Liver (tissue), 7 donors: ENCODE measurements at regions not wholly inside any gene's neighbourhood (a gene's known extent, or its start where the extent isn't known, plus 50 kb on each side); places are given as distances from the start of the nearest gene placed in this dataset.

Experiments used
- DNase-seq: peaks from one replicate; pipeline ENCODE4 v3.0.0-alpha.2; 2017; ENCODE audit warnings: low spot score
- H3K27ac ChIP-seq, 2 donors: one replicate each; pipeline ENCODE4 v1.7.0; 2013; ENCODE audit warnings: inconsistent platforms in 2 of 2, low read length in 2 of 2, control low read depth in 1 of 2, low read depth in 1 of 2, mild to moderate bottlenecking in 1 of 2
- H3K27me3 ChIP-seq, 4 donors: one replicate each; pipeline versions ENCODE4 v1.6.1 to v1.7.0; 2013; ENCODE audit warnings: low read length in 3 of 4, inconsistent platforms in 1 of 4, mild to moderate bottlenecking in 1 of 4, moderate library complexity in 1 of 4; ENCODE audit not compliant: control insufficient read depth in 4 of 4, insufficient read depth in 4 of 4
- H3K36me3 ChIP-seq, 4 donors: one replicate each; pipeline versions ENCODE4 v1.6.1 to v1.7.0; 2013; ENCODE audit warnings: low read length in 3 of 4, mild to moderate bottlenecking in 3 of 4, low read depth in 1 of 4, moderate library complexity in 1 of 4; ENCODE audit not compliant: control insufficient read depth in 4 of 4, insufficient read depth in 3 of 4
- H3K4me1 ChIP-seq, 4 donors: one replicate each; pipeline versions ENCODE4 v1.6.1 to v1.7.0; 2013; ENCODE audit warnings: low read length in 3 of 4, mild to moderate bottlenecking in 3 of 4, moderate library complexity in 1 of 4; ENCODE audit not compliant: control insufficient read depth in 4 of 4, insufficient read depth in 4 of 4
- H3K4me3 ChIP-seq, 3 donors: one replicate each; pipeline versions ENCODE4 v1.6.1 to v1.7.0; 2013; ENCODE audit warnings: low read length in 3 of 3, control low read depth in 1 of 3, low read depth in 1 of 3, mild to moderate bottlenecking in 1 of 3
- H3K9ac ChIP-seq, 2 donors: one replicate each; pipeline ENCODE4 v1.7.0; 2013; ENCODE audit warnings: low read length in 2 of 2, mild to moderate bottlenecking in 2 of 2, moderate library complexity in 2 of 2, control low read depth in 1 of 2, low read depth in 1 of 2
- H3K9me3 ChIP-seq, 4 donors: one replicate each; pipeline versions ENCODE4 v1.6.1 to v1.7.0; 2013; ENCODE audit warnings: low read length in 3 of 4; ENCODE audit not compliant: control insufficient read depth in 4 of 4
- EGR1 ChIP-seq, 2 donors: IDR thresholded peaks; 2 replicates each; pipeline ENCODE4 v1.6.1; 2016 to 2018; ENCODE audit warnings: antibody characterized with exemption in 2 of 2, low read depth in 2 of 2
- FOXA1 ChIP-seq: IDR thresholded peaks from 2 replicates; pipeline ENCODE4 v1.6.1; 2016; ENCODE audit warnings: antibody characterized with exemption
- FOXA2 ChIP-seq: IDR thresholded peaks from 2 replicates; pipeline ENCODE4 v1.6.1; 2016; ENCODE audit warnings: antibody characterized with exemption
- GABPA ChIP-seq, 2 donors: IDR thresholded peaks in 1 of 2; conservative IDR thresholded peaks in 1 of 2; 2 replicates each; pipeline ENCODE4 v1.6.1; 2016; ENCODE audit warnings: antibody characterized with exemption in 2 of 2, mild to moderate bottlenecking in 1 of 2, moderate library complexity in 1 of 2
- HNF4A ChIP-seq, 2 donors: conservative IDR thresholded peaks; 2 replicates each; pipeline ENCODE4 v1.6.1; 2016; ENCODE audit warnings: antibody characterized with exemption in 2 of 2, mild to moderate bottlenecking in 2 of 2
- HNF4G ChIP-seq: IDR thresholded peaks from 2 replicates; pipeline ENCODE4 v1.6.1; 2016; ENCODE audit warnings: antibody characterized with exemption
- JUND ChIP-seq, 2 donors: IDR thresholded peaks; 2 replicates each; pipeline ENCODE4 v1.6.1; 2016; ENCODE audit warnings: antibody characterized with exemption in 2 of 2
- NR2F2 ChIP-seq: IDR thresholded peaks from 2 replicates; pipeline ENCODE4 v1.6.1; 2016; ENCODE audit warnings: antibody characterized with exemption
- RAD21 ChIP-seq, 2 donors: IDR thresholded peaks; 2 replicates each; pipeline ENCODE4 v1.6.1; 2016; ENCODE audit warnings: antibody characterized with exemption in 2 of 2, mild to moderate bottlenecking in 2 of 2
- RXRA ChIP-seq, 2 donors: IDR thresholded peaks; 2 replicates each; pipeline ENCODE4 v1.6.1; 2017 to 2018; ENCODE audit warnings: antibody characterized with exemption in 2 of 2, mild to moderate bottlenecking in 1 of 2
- SP1 ChIP-seq: IDR thresholded peaks from 2 replicates; pipeline ENCODE4 v1.6.1; 2018; ENCODE audit warnings: antibody characterized with exemption, mild to moderate bottlenecking
- TAF1 ChIP-seq: conservative IDR thresholded peaks from 2 replicates; pipeline ENCODE4 v1.6.1; 2016; ENCODE audit warnings: antibody characterized with exemption, mild to moderate bottlenecking
- YY1 ChIP-seq: IDR thresholded peaks from 2 replicates; pipeline ENCODE4 v1.6.1; 2016; ENCODE audit warnings: antibody characterized with exemption, mild to moderate bottlenecking
- WGBS: extraction: QIAGEN DNeasy Blood & Tissue Kit; methylation state at CpG from one replicate; pipeline ENCODE4 v1.1.7; 2013; 5-methylcytosine and 5-hydroxymethylcytosine counted together
- TF ChIP-seq, protein P1 (sequence below): IDR thresholded peaks from 2 replicates; pipeline ENCODE4 v1.6.1; 2016; ENCODE audit warnings: antibody characterized with exemption
- TF ChIP-seq, protein P2 (sequence below): IDR thresholded peaks from 2 replicates; pipeline ENCODE4 v1.6.1; 2016; ENCODE audit warnings: antibody characterized with exemption, mild to moderate bottlenecking
- TF ChIP-seq, protein P3 (sequence below): IDR thresholded peaks from 2 replicates; pipeline ENCODE4 v1.6.1; 2016; ENCODE audit warnings: antibody characterized with exemption
- TF ChIP-seq, protein P4 (sequence below): IDR thresholded peaks from 2 replicates; pipeline ENCODE4 v1.6.1; 2016; ENCODE audit warnings: antibody characterized with exemption
- donor health status: healthy.
- donor health status: healthy.
- donor health status: healthy.
- donor health status: healthy.

DNA sequence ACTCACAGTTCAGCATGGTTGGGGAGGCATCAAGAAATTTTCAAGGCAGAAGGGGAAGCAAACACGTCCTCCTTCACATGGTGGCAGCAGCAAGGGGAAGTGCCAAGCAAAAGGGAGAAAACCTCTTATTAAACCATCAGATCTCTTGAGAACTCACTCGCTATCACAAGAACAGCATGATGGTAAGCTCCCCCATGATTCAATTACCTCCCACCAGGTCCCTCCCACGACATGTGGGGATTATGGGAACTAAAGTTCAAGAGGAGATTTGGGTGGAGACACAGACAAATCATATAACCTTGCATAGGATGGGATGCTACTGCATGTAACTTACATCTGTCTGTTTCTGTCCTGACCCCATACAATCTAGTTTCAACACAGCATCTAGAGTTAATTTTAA, 511.8 kb upstream of the ARX start:
- no peak overlapping the region for H3K4me3 ChIP-seq
- WGBS = 56% methylated on average over 3 of the region's 3 CpGs
- no peak overlapping the region for H3K27ac ChIP-seq
- H3K4me1 ChIP-seq = peaks cover 0 to 8% (median 4%) of the 10 kb centered on the region in 4 donors
- no peak for TF ChIP-seq JUND (IDR thresholded peaks at IDR 0.05)
- TF ChIP-seq EGR1 (IDR thresholded peaks at IDR 0.05; ENCODE audit: low read depth in 2 of 2) = no peak
- TF ChIP-seq FOXA2 = no peak
- TF ChIP-seq, protein P1, sequence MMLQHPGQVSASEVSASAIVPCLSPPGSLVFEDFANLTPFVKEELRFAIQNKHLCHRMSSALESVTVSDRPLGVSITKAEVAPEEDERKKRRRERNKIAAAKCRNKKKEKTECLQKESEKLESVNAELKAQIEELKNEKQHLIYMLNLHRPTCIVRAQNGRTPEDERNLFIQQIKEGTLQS = no peak
- TF ChIP-seq TAF1 = no peak
- TF ChIP-seq, protein P2, sequence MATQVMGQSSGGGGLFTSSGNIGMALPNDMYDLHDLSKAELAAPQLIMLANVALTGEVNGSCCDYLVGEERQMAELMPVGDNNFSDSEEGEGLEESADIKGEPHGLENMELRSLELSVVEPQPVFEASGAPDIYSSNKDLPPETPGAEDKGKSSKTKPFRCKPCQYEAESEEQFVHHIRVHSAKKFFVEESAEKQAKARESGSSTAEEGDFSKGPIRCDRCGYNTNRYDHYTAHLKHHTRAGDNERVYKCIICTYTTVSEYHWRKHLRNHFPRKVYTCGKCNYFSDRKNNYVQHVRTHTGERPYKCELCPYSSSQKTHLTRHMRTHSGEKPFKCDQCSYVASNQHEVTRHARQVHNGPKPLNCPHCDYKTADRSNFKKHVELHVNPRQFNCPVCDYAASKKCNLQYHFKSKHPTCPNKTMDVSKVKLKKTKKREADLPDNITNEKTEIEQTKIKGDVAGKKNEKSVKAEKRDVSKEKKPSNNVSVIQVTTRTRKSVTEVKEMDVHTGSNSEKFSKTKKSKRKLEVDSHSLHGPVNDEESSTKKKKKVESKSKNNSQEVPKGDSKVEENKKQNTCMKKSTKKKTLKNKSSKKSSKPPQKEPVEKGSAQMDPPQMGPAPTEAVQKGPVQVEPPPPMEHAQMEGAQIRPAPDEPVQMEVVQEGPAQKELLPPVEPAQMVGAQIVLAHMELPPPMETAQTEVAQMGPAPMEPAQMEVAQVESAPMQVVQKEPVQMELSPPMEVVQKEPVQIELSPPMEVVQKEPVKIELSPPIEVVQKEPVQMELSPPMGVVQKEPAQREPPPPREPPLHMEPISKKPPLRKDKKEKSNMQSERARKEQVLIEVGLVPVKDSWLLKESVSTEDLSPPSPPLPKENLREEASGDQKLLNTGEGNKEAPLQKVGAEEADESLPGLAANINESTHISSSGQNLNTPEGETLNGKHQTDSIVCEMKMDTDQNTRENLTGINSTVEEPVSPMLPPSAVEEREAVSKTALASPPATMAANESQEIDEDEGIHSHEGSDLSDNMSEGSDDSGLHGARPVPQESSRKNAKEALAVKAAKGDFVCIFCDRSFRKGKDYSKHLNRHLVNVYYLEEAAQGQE = no peak
- TF ChIP-seq, protein P3, sequence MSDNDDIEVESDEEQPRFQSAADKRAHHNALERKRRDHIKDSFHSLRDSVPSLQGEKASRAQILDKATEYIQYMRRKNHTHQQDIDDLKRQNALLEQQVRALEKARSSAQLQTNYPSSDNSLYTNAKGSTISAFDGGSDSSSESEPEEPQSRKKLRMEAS = no peak
- TF ChIP-seq RXRA (IDR thresholded peaks at IDR 0.05) = no peak
- no peak for TF ChIP-seq HNF4G
- TF ChIP-seq NR2F2 = no peak
- TF ChIP-seq, protein P4, sequence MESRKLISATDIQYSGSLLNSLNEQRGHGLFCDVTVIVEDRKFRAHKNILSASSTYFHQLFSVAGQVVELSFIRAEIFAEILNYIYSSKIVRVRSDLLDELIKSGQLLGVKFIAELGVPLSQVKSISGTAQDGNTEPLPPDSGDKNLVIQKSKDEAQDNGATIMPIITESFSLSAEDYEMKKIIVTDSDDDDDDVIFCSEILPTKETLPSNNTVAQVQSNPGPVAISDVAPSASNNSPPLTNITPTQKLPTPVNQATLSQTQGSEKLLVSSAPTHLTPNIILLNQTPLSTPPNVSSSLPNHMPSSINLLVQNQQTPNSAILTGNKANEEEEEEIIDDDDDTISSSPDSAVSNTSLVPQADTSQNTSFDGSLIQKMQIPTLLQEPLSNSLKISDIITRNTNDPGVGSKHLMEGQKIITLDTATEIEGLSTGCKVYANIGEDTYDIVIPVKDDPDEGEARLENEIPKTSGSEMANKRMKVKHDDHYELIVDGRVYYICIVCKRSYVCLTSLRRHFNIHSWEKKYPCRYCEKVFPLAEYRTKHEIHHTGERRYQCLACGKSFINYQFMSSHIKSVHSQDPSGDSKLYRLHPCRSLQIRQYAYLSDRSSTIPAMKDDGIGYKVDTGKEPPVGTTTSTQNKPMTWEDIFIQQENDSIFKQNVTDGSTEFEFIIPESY = no peak
- TF ChIP-seq YY1 = no peak
- no peak for TF ChIP-seq SP1
- no peaks in the 10 kb centered on the region for H3K9me3 ChIP-seq
- H3K27me3 ChIP-seq = peaks cover 0 to 6% (median 0%) of the 10 kb centered on the region in 4 donors
- no peak for DNase-seq
- no peaks in the 10 kb centered on the region for H3K36me3 ChIP-seq
- no peak overlapping the region for H3K9ac ChIP-seq

DNA sequence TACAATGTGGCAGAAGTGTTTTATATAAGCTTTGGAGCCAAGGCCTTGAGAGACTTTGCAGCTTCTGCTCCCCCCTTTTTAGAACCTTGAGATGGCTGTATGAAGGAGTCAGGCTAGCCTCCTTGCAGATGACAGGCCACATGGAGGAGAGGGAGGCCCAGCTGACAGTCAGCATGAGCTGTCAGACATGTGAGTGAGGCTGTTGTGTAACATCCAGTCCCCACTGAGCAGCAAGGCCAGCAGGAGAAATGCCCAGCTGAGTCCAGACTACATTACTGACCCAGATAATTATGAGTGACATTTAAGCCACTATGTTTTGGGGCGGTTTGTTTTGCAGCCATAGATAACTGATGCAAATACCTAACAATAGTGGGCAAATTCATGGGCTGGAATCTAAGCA, 515.3 kb upstream of the ARX start:
- H3K4me1 ChIP-seq = peaks cover 0 to 4% (median 1%) of the 10 kb centered on the region in 4 donors
- H3K9ac ChIP-seq = no peak overlapping the region
- TF ChIP-seq EGR1 (IDR thresholded peaks at IDR 0.05; ENCODE audit: low read depth in 2 of 2) = no peak
- TF ChIP-seq GABPA (IDR thresholded peaks at IDR 0.05 in 1 of 2, conservative IDR thresholded peaks at IDR 0.05 in 1 of 2) = no peak
- no peak for TF ChIP-seq FOXA1
- TF ChIP-seq RXRA (IDR thresholded peaks at IDR 0.05) = no peak
- no peak for TF ChIP-seq HNF4A (conservative IDR thresholded peaks at IDR 0.05)
- TF ChIP-seq NR2F2 = no peak
- TF ChIP-seq RAD21 (IDR thresholded peaks at IDR 0.05) = no peak
- no peak for TF ChIP-seq HNF4G
- TF ChIP-seq, protein P2 = no peak
- no peak overlapping the region for H3K27ac ChIP-seq
- WGBS = 83% methylated on average over 1 of the region's 1 CpG
- H3K36me3 ChIP-seq = no peaks in the 10 kb centered on the region
- H3K9me3 ChIP-seq = no peaks in the 10 kb centered on the region
- no peak overlapping the region for H3K4me3 ChIP-seq
- DNase-seq = no peak
- H3K27me3 ChIP-seq = peaks cover 0 to 6% (median 0%) of the 10 kb centered on the region in 4 donors
